SK-N-SH (cell line): ENCODE measurements at regions not wholly inside any gene's neighbourhood (a gene's known extent, or its start where the extent isn't known, plus 50 kb on each side); places are given as distances from the start of the nearest gene placed in this dataset.

Experiments
- CTCF ChIA-PET: fragments of 300-600, 350-600 bp; formaldehyde crosslinking; extraction: SDS; loops from one replicate; lab custom pipeline; 2021; lab: Yijun Ruan, JAX
- POLR2A ChIA-PET: fragments of 350-600 bp; sonication (Branson Sonifier 250); formaldehyde crosslinking; extraction: SDS; loops from one replicate; lab custom pipeline; 2020; ENCODE audit warnings: antibody characterized with exemption, inconsistent platforms; lab: Yijun Ruan, JAX
- DNase-seq: peaks from one replicate; pipeline ENCODE4 v3.0.0; 2012
- H2AFZ ChIP-seq: fragments of 200-600 bp; sonication (generic); 2 replicates; pipeline ENCODE4 v1.8.1; 2016; ENCODE audit warnings: antibody characterized with exemption, mild to moderate bottlenecking, low read depth
- H3F3A ChIP-seq: fragments of 200-600 bp; sonication (generic); replicated peaks from 2 replicates; pipeline ENCODE3; 2016; ENCODE audit warnings: antibody characterized with exemption, mild to moderate bottlenecking; ENCODE audit not compliant: insufficient read depth
- H3K27ac ChIP-seq, 2 experiments: fragments of 200-500 bp in 1 of 2; fragments of 200-600 bp in 1 of 2; sonication (Bioruptor generic) in 1 of 2; sonication (generic), shearing (Covaris generic) in 1 of 2; 2 replicates each; pipeline versions ENCODE4 v1.5.1 to v1.6.1; 2014 to 2016; ENCODE audit warnings: low read depth in 2 of 2, inconsistent platforms in 1 of 2, low read length in 1 of 2, mild to moderate bottlenecking in 1 of 2, mixed read lengths in 1 of 2
- H3K27me3 ChIP-seq: fragments of 200-600 bp; sonication (generic), shearing (Covaris generic); 2 replicates; pipeline ENCODE4 v1.6.1; 2016; ENCODE audit warnings: mixed run types; ENCODE audit not compliant: insufficient read depth
- H3K36me3 ChIP-seq, 2 experiments: fragments of 200-500 bp in 1 of 2; fragments of 200-600 bp in 1 of 2; sonication (Bioruptor generic) in 1 of 2; sonication (generic) in 1 of 2; replicated peaks in 1 of 2; 2 replicates each; pipeline versions ENCODE3 to v1.5.1; 2014 to 2016; ENCODE audit warnings: low read length in 1 of 2, mild to moderate bottlenecking in 1 of 2; ENCODE audit not compliant: insufficient read depth in 2 of 2, control insufficient read depth in 1 of 2
- H3K4me1 ChIP-seq, 2 experiments: fragments of 200-500 bp in 1 of 2; fragments of 200-600 bp in 1 of 2; sonication (Bioruptor generic) in 1 of 2; sonication (generic), shearing (Covaris generic) in 1 of 2; 2 replicates each; pipeline versions ENCODE4 v1.5.1 to v1.6.1; 2014 to 2016; ENCODE audit warnings: low read depth in 1 of 2, low read length in 1 of 2, mixed run types in 1 of 2; ENCODE audit not compliant: insufficient read depth in 2 of 2, control insufficient read depth in 1 of 2
- H3K4me2 ChIP-seq: fragments of 200-600 bp; sonication (generic), shearing (Covaris generic); 2 replicates; pipeline ENCODE4 v1.6.1; 2017; ENCODE audit warnings: mixed run types
- H3K4me3 ChIP-seq, 2 experiments: fragments of 200-500 bp in 1 of 2; fragments of 200-600 bp in 1 of 2; sonication (Bioruptor generic) in 1 of 2; sonication (generic), shearing (Covaris generic) in 1 of 2; 2 replicates each; pipeline versions ENCODE4 v1.5.1 to v1.8.1; 2014 to 2016; ENCODE audit warnings: low read depth in 2 of 2, inconsistent platforms in 1 of 2, low read length in 1 of 2, mild to moderate bottlenecking in 1 of 2, mixed read lengths in 1 of 2, moderate library complexity in 1 of 2
- H3K79me2 ChIP-seq: fragments of 200-600 bp; sonication (generic); 2 replicates; pipeline ENCODE4 v1.8.1; 2017; ENCODE audit warnings: mild to moderate bottlenecking; ENCODE audit not compliant: insufficient read depth
- H3K9ac ChIP-seq: fragments of 200-600 bp; sonication (generic); 2 replicates; pipeline ENCODE4 v1.6.1; 2017; ENCODE audit warnings: mixed run types
- H3K9me2 ChIP-seq: fragments of 200-600 bp; sonication (generic); 2 replicates; pipeline ENCODE4 v1.6.1; 2017; ENCODE audit warnings: mixed run types
- H3K9me3 ChIP-seq: fragments of 200-600 bp; sonication (generic); 2 replicates; pipeline ENCODE4 v1.6.1; 2017; ENCODE audit warnings: mixed run types, mild to moderate bottlenecking, moderate library complexity
- H4K20me1 ChIP-seq: fragments of 200-600 bp; sonication (generic); 2 replicates; pipeline ENCODE4 v1.6.1; 2017; ENCODE audit warnings: mild to moderate bottlenecking, mixed run types; ENCODE audit not compliant: insufficient read depth
- ELF1 ChIP-seq: IDR thresholded peaks from 2 replicates; pipeline ENCODE4 v1.4.0; 2012
- FOSL2 ChIP-seq: IDR thresholded peaks from 2 replicates; pipeline ENCODE4 v1.4.0; 2012; ENCODE audit warnings: low read depth, mild to moderate bottlenecking, moderate library complexity, borderline replicate concordance
- FOXJ3 ChIP-seq: sonication (generic); formaldehyde crosslinking; IDR thresholded peaks from 2 replicates; pipeline ENCODE4 v1.5.1; 2020; ENCODE audit warnings: mild to moderate bottlenecking, missing genetic modification reagents
- FOXM1 ChIP-seq: IDR thresholded peaks from 2 replicates; pipeline ENCODE4 v1.4.0; 2012; ENCODE audit warnings: low read depth, mild to moderate bottlenecking
- GABPA ChIP-seq: IDR thresholded peaks from 2 replicates; pipeline ENCODE4 v1.4.0; 2012; ENCODE audit warnings: low read depth, mild to moderate bottlenecking
- GATA2 ChIP-seq: sonication (generic); formaldehyde crosslinking; IDR thresholded peaks from 2 replicates; pipeline ENCODE4 v1.5.0; 2020; ENCODE audit warnings: mild to moderate bottlenecking, missing genetic modification reagents
- JUND ChIP-seq: IDR thresholded peaks from 2 replicates; pipeline ENCODE4 v1.4.0; 2012
- MAX ChIP-seq: IDR thresholded peaks from 2 replicates; pipeline ENCODE4 v1.4.0; 2012; ENCODE audit warnings: low read depth
- MEF2A ChIP-seq: IDR thresholded peaks from 2 replicates; pipeline ENCODE4 v1.4.0; 2012; ENCODE audit warnings: low read depth, borderline replicate concordance
- POLR2AphosphoS5 ChIP-seq: IDR thresholded peaks from 2 replicates; pipeline ENCODE4 v1.6.1; 2012; ENCODE audit warnings: low read depth, low read length
- REST ChIP-seq: IDR thresholded peaks from 2 replicates; pipeline ENCODE4 v1.6.1; 2012; ENCODE audit warnings: mild to moderate bottlenecking, low read depth, low read length, moderate library complexity
- RXRA ChIP-seq: IDR thresholded peaks from 2 replicates; pipeline ENCODE4 v1.4.0; 2012; ENCODE audit warnings: low read depth, mild to moderate bottlenecking, borderline replicate concordance
- SMC3 ChIP-seq: IDR thresholded peaks from 2 replicates; pipeline ENCODE4 v1.6.1; 2012; ENCODE audit warnings: low read depth, low read length, improper control_type of control experiment
- TAF1 ChIP-seq: IDR thresholded peaks from 2 replicates; pipeline ENCODE4 v1.6.1; 2012; ENCODE audit warnings: low read depth, mild to moderate bottlenecking, low read length, moderate library complexity, borderline replicate concordance
- WGBS: methylation state at CpG from one replicate; pipeline ENCODE4 v1.1.6; 2017; ENCODE audit warnings: low lambda C conversion rate; 5-methylcytosine and 5-hydroxymethylcytosine counted together
- TF ChIP-seq, protein P1 (sequence below): IDR thresholded peaks from 2 replicates; pipeline ENCODE4 v1.4.0; 2012; ENCODE audit warnings: low read depth, borderline replicate concordance
- TF ChIP-seq, protein P2 (sequence below): fragments of 150-350 bp; IDR thresholded peaks from 2 replicates; pipeline ENCODE4 v1.6.1; 2017; ENCODE audit warnings: antibody characterized with exemption, low read length, low read depth, borderline replicate concordance

- no peaks in the 10 kb centered on the region for H3K9me3 ChIP-seq
Measured at GRCh38 chr2:12558519-12558918, 158.2 kb upstream of the TRIB2 start.

More at GRCh38 chr2:12558519-12558918, 158.2 kb upstream of the TRIB2 start:
- Histone ChIP-seq H3K79me2 (no peaks in the 10 kb centered on the region), H3K27me3 (no peaks in the 10 kb centered on the region), H2AFZ (no peak overlapping the region), H3K9me2 (no peaks in the 10 kb centered on the region), H4K20me1 (no peaks in the 10 kb centered on the region), H3K4me3 (no peak overlapping the region), H3K4me1 (peaks cover 7 to 29% of the 10 kb centered on the region in 2 experiments), H3K36me3 (no peaks in the 10 kb centered on the region), H3K27ac (no peak overlapping the region), H3F3A (peaks cover 18% of the 10 kb centered on the region), H3K4me2 (no peak overlapping the region), H3K9ac (no peak overlapping the region)
- no peak for DNase-seq
- TF ChIP-seq FOSL2 (no peak), ELF1 (no peak), FOXJ3 (CRISPR knock-in tag) (no peak), GATA2 (CRISPR knock-in tag) (no peak), RXRA (no peak), POLR2AphosphoS5 (no peak), SMC3 (no peak), REST (no peak), MAX (no peak), FOXM1 (no peak), MEF2A (no peak), TAF1 (no peak), GABPA (no peak), JUND (no peak)
- TF ChIP-seq, protein P1, sequence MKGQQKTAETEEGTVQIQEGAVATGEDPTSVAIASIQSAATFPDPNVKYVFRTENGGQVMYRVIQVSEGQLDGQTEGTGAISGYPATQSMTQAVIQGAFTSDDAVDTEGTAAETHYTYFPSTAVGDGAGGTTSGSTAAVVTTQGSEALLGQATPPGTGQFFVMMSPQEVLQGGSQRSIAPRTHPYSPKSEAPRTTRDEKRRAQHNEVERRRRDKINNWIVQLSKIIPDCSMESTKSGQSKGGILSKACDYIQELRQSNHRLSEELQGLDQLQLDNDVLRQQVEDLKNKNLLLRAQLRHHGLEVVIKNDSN: no peak
- TF ChIP-seq, protein P2, sequence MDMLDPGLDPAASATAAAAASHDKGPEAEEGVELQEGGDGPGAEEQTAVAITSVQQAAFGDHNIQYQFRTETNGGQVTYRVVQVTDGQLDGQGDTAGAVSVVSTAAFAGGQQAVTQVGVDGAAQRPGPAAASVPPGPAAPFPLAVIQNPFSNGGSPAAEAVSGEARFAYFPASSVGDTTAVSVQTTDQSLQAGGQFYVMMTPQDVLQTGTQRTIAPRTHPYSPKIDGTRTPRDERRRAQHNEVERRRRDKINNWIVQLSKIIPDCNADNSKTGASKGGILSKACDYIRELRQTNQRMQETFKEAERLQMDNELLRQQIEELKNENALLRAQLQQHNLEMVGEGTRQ: no peak
- ChIA-PET POLR2A (no interaction called here), CTCF (interaction anchor here (0.9 to 1.8 kb wide), 2 partner anchors 10 to 449 kb away, joined by 3 to 5 read pairs; no protein-coding TSS in a partner anchor)
- 94% methylated on average over 2 of the region's 2 CpGs for WGBS
